T-helper 1 cell (primary cell): ENCODE measurements at regions not wholly inside any gene's neighbourhood (a gene's known extent, or its start where the extent isn't known, plus 50 kb on each side); places are given as distances from the start of the nearest gene placed in this dataset.
"Not testable (repeated sequence)": the region's sequence is repeated elsewhere in the genome, so short reads cannot be mapped to it uniquely, and the experiment has no call there.

Experiments
- DNase-seq, 5 donors: peaks; one replicate each; pipeline ENCODE4 v3.0.0-alpha.2; 2012 to 2020

GRCh38 chr1:29948581-29948980 is 712.3 kb downstream of the PTPRU start:
- no peak for DNase-seq

DNA sequence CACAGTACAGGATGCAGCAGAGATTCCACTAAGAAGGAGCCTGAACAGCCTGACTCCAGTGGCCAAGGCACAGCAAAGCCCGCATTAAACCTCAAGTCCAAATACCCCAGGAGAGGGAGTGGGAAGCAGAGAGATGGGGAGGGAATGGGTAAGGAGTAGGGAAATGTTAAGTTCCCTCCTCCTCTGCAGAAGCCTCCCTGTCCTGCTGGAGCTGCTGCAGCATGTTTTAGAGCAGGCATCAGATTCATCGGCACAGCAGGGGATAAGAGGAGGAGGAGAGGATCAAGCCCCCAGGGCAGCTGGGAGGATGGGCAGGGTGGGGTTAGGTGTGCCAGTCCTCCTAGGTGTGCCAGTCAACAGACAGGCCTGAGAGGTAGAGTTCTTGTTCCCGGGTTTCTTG is 709.7 kb downstream of the PTPRU start:
- DNase-seq = no peak

GRCh38 chr1:29945426-29945825 is 709.1 kb downstream of the PTPRU start:
- no peak for DNase-seq

DNA sequence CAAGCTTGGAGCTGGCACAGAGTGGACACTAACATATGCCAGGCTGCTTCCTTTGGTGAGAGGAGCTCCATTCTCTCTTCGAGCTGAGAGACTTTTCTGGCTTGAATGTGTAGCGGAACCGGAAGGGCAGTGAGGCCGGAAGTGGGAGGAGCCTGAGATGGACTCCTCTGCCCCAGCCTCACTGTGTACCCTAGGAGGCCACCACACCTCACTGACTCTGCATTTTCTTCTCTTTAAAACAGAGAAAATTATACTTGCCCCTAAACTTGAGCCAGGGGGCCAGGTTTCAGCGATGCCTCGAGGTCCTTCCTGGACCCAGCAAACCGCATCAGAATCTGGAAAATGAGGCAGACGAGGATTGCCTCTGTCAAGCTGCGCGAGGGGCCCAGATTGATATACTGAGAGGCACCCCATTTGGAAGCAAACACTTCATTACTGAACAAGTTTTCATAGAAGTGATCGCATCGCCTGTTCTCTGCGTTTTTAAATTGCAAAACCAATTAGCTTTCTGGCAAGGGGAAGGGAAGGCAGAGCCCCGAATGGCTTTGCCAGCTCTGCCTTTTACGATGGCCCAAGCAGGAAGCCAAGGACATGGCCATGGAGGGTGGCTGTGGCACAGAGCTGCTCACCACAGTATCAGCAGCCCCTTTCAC is 708.1 kb downstream of the PTPRU start:
- no peak for DNase-seq

DNA sequence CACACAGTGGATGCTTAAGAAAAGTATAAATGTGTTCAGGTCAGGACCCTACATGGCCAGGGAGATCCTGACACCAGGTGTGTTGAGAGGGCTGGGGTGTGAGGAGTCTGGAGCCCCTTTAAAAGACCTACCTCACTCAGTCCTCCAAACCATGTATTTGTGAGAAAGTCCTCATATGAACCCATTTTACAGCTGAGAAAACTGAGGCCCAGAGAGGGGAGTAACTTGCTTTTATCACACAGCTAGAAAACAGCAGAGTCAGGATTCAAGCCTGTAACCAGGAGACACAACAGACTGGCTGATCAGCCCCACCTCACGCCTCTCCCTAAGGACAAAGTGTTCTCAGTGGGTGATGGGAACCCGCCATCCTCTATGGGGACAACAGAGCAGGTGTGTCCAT is 706.7 kb downstream of the PTPRU start:
- DNase-seq = no peak

DNA sequence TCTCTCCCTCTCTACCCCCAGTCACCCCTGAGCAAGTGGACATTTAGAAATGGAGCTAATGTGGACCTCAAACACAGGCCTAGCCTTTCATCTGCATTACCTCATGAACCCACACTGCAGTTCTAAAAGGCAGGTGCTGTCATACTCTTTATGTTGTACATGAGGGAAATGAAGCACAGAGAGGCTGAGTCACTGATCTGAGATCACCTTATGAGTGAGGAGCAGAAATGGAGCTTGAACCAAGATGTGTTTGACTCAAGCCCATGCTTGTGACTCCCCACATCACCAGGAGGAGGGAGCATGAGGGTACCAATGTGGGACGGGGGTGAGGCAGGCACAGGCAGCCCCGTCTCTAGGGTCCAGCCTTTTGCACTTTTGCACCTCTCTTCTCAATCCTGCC is 702.8 kb downstream of the PTPRU start:
- no peak for DNase-seq

DNA sequence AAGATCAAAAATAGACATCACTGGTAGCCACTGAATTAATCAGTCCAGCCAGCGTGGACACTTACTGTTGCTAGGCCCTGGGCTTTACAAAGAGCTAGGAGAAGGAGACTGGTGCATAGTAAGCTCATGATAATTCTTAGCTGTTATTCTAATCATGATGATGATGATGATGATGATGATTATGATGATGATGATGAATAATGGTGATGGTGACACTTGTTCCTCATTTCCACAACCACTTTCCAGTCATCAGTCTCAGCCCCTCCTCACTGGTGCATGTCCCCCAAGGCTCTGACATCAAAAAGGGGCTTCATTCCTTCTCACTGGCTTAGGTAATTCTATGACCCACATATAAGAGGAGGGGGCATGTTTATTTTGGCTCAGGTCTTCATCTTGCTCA is 701.0 kb downstream of the PTPRU start:
- DNase-seq = no peak

GRCh38 chr1:29936031-29936544 is 699.8 kb downstream of the PTPRU start:
- no peak for DNase-seq

DNA sequence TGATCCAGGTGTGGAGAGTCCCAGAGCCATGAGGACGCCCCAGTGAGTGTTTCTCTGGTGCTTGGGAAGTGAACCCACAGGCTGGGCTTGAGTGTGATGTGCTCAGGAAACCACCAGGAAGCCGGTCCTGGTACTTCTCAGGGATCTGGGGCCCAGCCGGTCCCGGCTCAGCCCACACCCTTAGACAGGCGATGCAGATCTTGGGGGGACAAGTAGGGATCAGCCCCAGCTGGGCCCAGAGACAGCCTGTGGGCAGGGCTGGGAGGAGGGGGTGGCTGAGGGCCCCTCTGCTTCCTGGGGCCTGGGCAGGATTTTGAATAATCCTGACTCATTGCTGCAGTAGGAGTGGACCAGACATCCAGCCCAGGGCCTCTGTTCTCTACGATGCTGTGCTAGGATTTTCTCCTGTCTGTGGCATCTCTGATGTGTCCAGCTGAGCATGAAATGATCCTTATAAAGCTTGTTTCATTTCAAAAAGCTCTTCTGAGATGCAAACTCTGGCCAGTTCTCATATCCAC is 698.0 kb downstream of the PTPRU start:
- no peak for DNase-seq

DNA sequence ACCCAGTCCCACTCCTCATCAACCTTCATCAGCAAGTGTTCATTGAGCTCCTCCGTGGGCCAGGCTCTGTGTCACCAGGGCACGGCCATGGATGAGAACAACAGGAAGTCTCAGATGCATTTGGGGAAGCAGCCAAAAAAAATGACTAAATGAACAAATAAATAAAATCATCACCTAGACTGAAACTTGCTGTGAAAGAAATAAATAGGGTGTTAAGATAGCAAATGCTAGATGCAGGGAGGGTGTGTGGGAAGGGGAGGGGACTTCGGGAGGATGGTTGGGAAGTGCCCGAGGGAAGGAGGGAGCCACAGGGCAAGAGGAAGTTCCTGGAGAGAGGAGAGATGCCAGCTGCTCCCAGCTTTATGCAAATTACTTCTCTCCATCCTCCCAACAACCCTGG is 696.7 kb downstream of the PTPRU start:
- no peak for DNase-seq

GRCh38 chr1:29932626-29933025 is 696.3 kb downstream of the PTPRU start:
- no peak for DNase-seq

DNA sequence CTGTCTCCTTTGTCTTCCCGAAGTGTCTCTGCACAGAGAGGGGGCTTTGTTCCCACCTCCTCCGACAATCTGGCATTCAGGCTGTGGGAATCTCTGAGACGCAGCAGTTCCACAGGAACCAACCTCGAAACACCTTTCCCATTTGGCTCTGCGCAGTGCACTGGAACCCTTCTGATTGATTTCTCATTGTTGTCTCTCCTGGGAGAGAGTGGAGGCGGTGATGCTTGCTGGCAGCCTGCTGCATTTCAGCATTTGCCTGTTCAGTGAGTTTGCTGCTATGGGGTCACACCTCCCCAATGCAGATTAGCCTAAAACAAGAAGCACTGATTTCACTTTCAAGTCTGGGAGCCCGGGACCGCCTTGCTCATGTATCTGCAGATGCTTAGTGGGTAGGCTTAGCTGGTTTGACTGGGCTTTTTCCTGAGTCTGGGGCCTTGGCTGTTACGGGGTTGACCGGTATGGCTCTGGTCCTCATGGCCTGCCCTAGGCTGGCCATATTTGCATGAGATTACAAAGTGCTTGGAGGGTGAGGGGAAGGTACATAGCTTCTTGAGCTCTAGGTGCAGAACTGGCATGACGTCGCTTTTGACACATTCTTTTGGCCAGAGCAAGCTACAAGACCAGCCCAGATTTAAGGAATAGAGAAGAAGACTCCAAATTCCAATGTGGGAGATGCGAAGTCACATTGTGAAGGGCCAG is 695.3 kb downstream of the PTPRU start:
- DNase-seq = no peak

DNA sequence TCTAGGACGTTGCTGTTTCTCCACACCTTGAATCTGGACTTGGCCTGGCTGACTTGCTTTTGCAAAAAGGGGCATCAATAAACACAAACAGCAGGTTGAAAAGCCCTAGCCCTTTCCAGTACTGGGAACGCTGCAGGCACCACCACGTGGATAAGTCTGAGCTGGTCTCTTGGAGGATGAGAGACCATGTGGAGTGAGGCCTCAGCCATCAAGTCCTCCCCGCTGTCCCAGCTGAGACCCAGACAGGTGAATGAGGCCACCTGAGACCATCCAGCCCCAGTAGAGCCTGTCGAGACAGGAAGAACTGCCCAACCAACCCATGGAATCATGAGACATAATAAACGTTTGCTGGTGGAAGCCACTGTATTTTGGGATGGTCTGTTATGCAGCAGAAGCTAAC is 688.7 kb downstream of the PTPRU start:
- DNase-seq = no peak

DNA sequence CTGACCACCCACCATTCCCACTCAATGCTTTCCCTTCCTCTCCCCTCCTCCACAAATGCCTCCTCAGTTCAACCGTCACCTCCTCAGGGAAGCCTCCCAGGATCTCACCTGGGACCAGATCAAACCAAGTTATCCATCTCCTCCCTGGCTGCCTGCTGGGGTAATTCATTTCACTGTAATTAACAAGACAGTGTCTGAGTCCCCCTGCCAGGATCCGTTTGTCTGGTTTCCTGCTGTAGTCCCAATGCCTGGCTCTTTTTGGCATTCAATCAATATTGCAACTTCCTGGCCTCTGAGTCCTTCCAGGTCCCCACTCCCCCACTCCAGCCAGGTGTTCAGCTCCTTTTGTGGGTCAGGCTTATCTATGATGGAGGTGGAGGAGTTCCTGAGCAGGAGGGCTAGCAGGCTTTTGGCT is 687.7 kb downstream of the PTPRU start:
- DNase-seq = no peak

- DNase-seq = no peak
Measured at GRCh38 chr1:29921741-29922140, 685.4 kb downstream of the PTPRU start.

DNA sequence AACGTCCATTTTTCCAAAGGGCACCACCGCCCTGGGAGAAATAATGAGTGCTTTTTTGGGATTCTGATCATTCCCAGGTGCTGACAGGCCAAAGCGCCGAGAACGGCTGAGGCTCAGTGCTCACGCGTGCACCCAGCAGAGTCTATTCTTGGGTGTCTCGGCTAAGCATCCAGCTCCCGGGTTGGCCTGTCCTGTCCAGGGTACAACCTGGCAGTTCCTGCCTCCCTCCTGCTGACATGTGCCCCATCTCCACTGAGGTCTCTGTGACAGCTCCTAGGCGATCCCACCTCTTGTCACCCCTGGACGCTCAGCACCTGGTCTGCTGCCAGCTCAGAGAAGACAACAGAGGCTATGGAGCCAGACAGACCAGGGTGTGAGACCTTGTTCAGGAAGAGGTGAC is 684.5 kb downstream of the PTPRU start:
- no peak for DNase-seq

GRCh38 chr1:29920316-29920715 is 684.0 kb downstream of the PTPRU start:
- no peak for DNase-seq

DNA sequence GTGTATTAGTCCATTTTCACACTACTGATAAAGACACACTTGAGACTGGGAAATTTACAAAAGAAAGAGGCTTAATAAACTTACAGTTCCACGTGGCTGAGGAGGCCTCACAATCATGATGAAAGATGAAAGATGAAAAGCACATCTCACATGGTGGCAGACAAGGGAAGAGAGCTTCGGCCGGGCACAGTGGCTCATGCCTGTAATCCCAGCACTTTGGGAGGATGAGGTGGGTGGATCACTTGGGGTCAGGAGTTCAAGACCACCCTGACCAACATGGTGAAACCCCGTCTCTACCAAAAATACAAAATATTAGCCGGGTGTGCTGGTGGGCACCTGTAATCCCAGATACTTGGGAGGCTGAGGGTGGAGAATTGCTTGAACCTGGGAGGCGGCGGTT is 682.7 kb downstream of the PTPRU start:
- not testable (repeated sequence) for DNase-seq

- no peak for DNase-seq
Measured at GRCh38 chr1:29916656-29917369, 680.5 kb downstream of the PTPRU start.

DNA sequence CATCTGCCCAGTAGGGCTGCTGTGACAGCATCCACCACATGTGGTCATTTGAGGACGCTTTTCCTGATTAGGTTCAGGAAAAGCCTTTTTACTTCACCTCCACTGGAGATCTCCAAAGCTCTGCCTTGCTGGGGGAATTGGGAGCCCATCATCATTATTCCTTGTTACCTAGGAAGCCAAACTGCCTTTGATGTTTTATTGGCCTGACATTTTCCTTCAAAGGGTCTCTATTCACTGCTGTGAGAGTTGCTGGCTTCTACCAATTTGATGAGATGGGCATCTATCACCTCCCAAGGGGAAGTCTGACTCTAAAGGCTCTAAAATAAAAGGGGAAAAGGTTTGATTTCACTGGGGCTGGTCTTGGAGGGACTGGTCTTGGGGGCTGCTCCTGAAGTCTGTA is 678.6 kb downstream of the PTPRU start:
- no peak for DNase-seq

DNA sequence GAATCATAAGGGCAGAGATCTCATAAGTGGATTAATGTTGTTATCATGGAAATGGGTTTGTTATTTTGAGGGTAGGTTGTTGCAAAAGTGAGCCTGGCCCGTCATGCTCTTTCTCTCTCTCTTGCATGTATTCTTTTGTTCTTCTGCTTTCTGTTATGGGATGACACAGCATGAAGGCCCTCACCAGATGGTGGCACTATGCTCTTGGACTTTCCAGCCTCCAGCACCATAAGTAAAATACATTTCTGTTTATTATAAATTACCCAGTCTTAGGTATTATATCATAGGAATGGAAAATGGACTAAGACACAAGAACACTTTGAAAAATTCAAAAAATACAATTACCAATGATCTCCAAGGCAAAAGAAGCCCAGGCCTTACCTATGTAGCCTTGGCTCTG is 676.1 kb downstream of the PTPRU start:
- peak in 1 of 5 donors; percentile 16 for DNase-seq

- DNase-seq = no peak
Measured at GRCh38 chr1:29909962-29910361, 673.6 kb downstream of the PTPRU start.

DNA sequence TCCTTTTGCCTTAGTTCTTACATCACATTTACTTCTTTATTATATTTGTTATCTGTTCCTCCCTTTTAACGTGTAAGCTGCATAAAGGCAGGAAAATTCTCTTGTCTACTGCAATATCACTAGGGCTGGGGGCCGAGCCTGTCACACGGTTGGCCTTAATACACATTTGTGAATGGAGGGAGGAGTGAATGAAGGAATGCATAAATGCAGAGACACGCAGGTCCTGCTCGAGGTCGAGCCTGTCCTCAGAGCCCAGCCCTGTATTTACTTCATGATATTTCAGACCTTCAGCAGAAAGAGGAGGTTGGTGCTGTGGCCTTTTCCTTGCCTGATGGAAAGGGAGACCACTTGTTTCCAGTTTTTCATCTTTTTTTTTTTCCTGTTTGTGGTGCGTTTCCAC is 671.3 kb downstream of the PTPRU start:
- no peak for DNase-seq

GRCh38 chr1:29906927-29907326 is 670.6 kb downstream of the PTPRU start:
- DNase-seq = no peak
